ENCODE measurements at regions not wholly inside any gene's neighbourhood (a gene's known extent, or its start where the extent isn't known, plus 50 kb on each side); places are given as distances from the start of the nearest gene placed in this dataset.
A peak's percentile ranks its signal among the peaks of the same experiment; 100 is the strongest.

GRCh38 chr10:110394296-110394695, 89.6 kb upstream of the SMNDC1 start:
- Histone ChIP-seq H3K27me3 (ENCODE audit: control insufficient read depth in 3 of 3, insufficient read depth in 3 of 3, low read depth in 1 of 3, low read length in 3 of 3) (peaks cover 0 to 8% (median 0%) of the 10 kb centered on the region in 3 experiments), H3K27ac (replicated peaks; ENCODE audit: low read length) (no peak overlapping the region), H3K36me3 (replicated peaks in 1 of 2; ENCODE audit: control insufficient read depth in 2 of 2, insufficient read depth in 2 of 2, low read length in 2 of 2) (no peaks in the 10 kb centered on the region), H3K4me2 (ENCODE audit: insufficient read depth, low read length, poor library complexity, severe bottlenecking) (no peak overlapping the region), H2BK120ac (ENCODE audit: low read depth, low read length) (no peak overlapping the region), H4K91ac (ENCODE audit: low read depth, low read length, poor library complexity) (no peak overlapping the region), H2BK15ac (ENCODE audit: low read length) (no peak overlapping the region), H3K9me3 (replicated peaks in 1 of 2; ENCODE audit: control insufficient read depth in 2 of 2, insufficient read depth in 1 of 2, low read depth in 1 of 2, low read length in 2 of 2) (no peaks in the 10 kb centered on the region), H3K4me1 (ENCODE audit: control insufficient read depth in 2 of 2, insufficient read depth in 1 of 2, low read depth in 1 of 2, low read length in 2 of 2) (peaks cover 2 to 20% of the 10 kb centered on the region in 2 donors), H3K9ac (ENCODE audit: low read depth, low read length, poor library complexity) (no peak overlapping the region), H2AK5ac (ENCODE audit: low read depth, low read length) (peak overlapping the region; percentile 41), H2BK12ac (ENCODE audit: low read length) (no peak overlapping the region), H2BK5ac (ENCODE audit: low read length) (no peak overlapping the region), H3K79me1 (ENCODE audit: low read depth, low read length) (no peaks in the 10 kb centered on the region), H3K4me3 (ENCODE audit: low read length in 2 of 2) (no peak overlapping the region), H4K8ac (ENCODE audit: low read depth, low read length) (no peak overlapping the region), H2AFZ (ENCODE audit: low read length) (no peak overlapping the region), H3K14ac (ENCODE audit: low read length) (no peak overlapping the region), H3K4ac (ENCODE audit: low read length) (no peak overlapping the region), H3K23ac (ENCODE audit: low read depth, low read length, poor library complexity) (no peak overlapping the region), H3K18ac (ENCODE audit: low read length) (peak overlapping the region; percentile 58)
- no peak for DNase-seq (ENCODE audit: low spot score)
- no CpG with 5 or more reads among the region's 8 CpGs for WGBS, 2 donors (ENCODE audit: extremely low coverage in 2 of 2, insufficient read length in 2 of 2, insufficient replicate concordance in 1 of 2)

- no CpG with 5 or more reads among the region's 6 CpGs for WGBS, 2 donors (ENCODE audit: extremely low coverage in 2 of 2, insufficient read length in 2 of 2, insufficient replicate concordance in 1 of 2)
- no peak overlapping the region for H4K91ac ChIP-seq (ENCODE audit: low read depth, low read length, poor library complexity)
- H3K18ac ChIP-seq (ENCODE audit: low read length) = peak overlapping the region; percentile 29
- no peak overlapping the region for H3K9ac ChIP-seq (ENCODE audit: low read depth, low read length, poor library complexity)
- no peak overlapping the region for H2BK120ac ChIP-seq (ENCODE audit: low read depth, low read length)
- no peak overlapping the region for H3K27ac ChIP-seq (replicated peaks; ENCODE audit: low read length)
- no peak overlapping the region for H2AK5ac ChIP-seq (ENCODE audit: low read depth, low read length)
- H3K79me1 ChIP-seq (ENCODE audit: low read depth, low read length) = no peaks in the 10 kb centered on the region
- no peak overlapping the region for H3K14ac ChIP-seq (ENCODE audit: low read length)
- no peak overlapping the region for H3K4me2 ChIP-seq (ENCODE audit: insufficient read depth, low read length, poor library complexity, severe bottlenecking)
- H2AFZ ChIP-seq (ENCODE audit: low read length) = no peak overlapping the region
- no peak overlapping the region for H4K8ac ChIP-seq (ENCODE audit: low read depth, low read length)
- H2BK12ac ChIP-seq (ENCODE audit: low read length) = no peak overlapping the region
- H3K9me3 ChIP-seq (replicated peaks in 1 of 2; ENCODE audit: control insufficient read depth in 2 of 2, insufficient read depth in 1 of 2, low read depth in 1 of 2, low read length in 2 of 2) = no peaks in the 10 kb centered on the region
- DNase-seq (ENCODE audit: low spot score) = no peak
- H3K23ac ChIP-seq (ENCODE audit: low read depth, low read length, poor library complexity) = no peak overlapping the region
- peaks cover 0 to 4% (median 0%) of the 10 kb centered on the region in 3 experiments for H3K27me3 ChIP-seq (ENCODE audit: control insufficient read depth in 3 of 3, insufficient read depth in 3 of 3, low read depth in 1 of 3, low read length in 3 of 3)
- no peak overlapping the region for H2BK5ac ChIP-seq (ENCODE audit: low read length)
- H3K4ac ChIP-seq (ENCODE audit: low read length) = no peak overlapping the region
- H3K36me3 ChIP-seq (replicated peaks in 1 of 2; ENCODE audit: control insufficient read depth in 2 of 2, insufficient read depth in 2 of 2, low read length in 2 of 2) = no peaks in the 10 kb centered on the region
- peak overlapping the region; percentile 47 for H2BK15ac ChIP-seq (ENCODE audit: low read length)
- H3K4me3 ChIP-seq (ENCODE audit: low read length in 2 of 2) = no peak overlapping the region
- H3K4me1 ChIP-seq (ENCODE audit: control insufficient read depth in 2 of 2, insufficient read depth in 1 of 2, low read depth in 1 of 2, low read length in 2 of 2) = peaks cover 2 to 20% of the 10 kb centered on the region in 2 donors
Measured at GRCh38 chr10:110394898-110395297, 90.2 kb upstream of the SMNDC1 start.

- no peak for DNase-seq (ENCODE audit: low spot score)
- no peak overlapping the region for H3K4me2 ChIP-seq (ENCODE audit: insufficient read depth, low read length, poor library complexity, severe bottlenecking)
- H2AK5ac ChIP-seq (ENCODE audit: low read depth, low read length) = peak overlapping the region; percentile 48
- H3K79me1 ChIP-seq (ENCODE audit: low read depth, low read length) = no peaks in the 10 kb centered on the region
- H2BK15ac ChIP-seq (ENCODE audit: low read length) = no peak overlapping the region
- H3K9me3 ChIP-seq (replicated peaks in 1 of 2; ENCODE audit: control insufficient read depth in 2 of 2, insufficient read depth in 1 of 2, low read depth in 1 of 2, low read length in 2 of 2) = no peaks in the 10 kb centered on the region
- no peaks in the 10 kb centered on the region for H3K36me3 ChIP-seq (replicated peaks in 1 of 2; ENCODE audit: control insufficient read depth in 2 of 2, insufficient read depth in 2 of 2, low read length in 2 of 2)
- H4K8ac ChIP-seq (ENCODE audit: low read depth, low read length) = no peak overlapping the region
- WGBS, 2 donors (ENCODE audit: extremely low coverage in 2 of 2, insufficient read length in 2 of 2, insufficient replicate concordance in 1 of 2) = no CpG with 5 or more reads among the region's 11 CpGs
- no peak overlapping the region for H3K18ac ChIP-seq (ENCODE audit: low read length)
- H3K27me3 ChIP-seq (ENCODE audit: control insufficient read depth in 3 of 3, insufficient read depth in 3 of 3, low read depth in 1 of 3, low read length in 3 of 3) = peaks cover 0 to 4% (median 0%) of the 10 kb centered on the region in 3 experiments
- H3K4ac ChIP-seq (ENCODE audit: low read length) = no peak overlapping the region
- no peak overlapping the region for H4K91ac ChIP-seq (ENCODE audit: low read depth, low read length, poor library complexity)
- no peak overlapping the region for H3K9ac ChIP-seq (ENCODE audit: low read depth, low read length, poor library complexity)
- no peak overlapping the region for H2BK12ac ChIP-seq (ENCODE audit: low read length)
- H3K4me1 ChIP-seq (ENCODE audit: control insufficient read depth in 2 of 2, insufficient read depth in 1 of 2, low read depth in 1 of 2, low read length in 2 of 2) = peaks cover 2 to 20% of the 10 kb centered on the region in 2 donors
- peak overlapping the region; percentile 78 for H3K14ac ChIP-seq (ENCODE audit: low read length)
- no peak overlapping the region for H2BK120ac ChIP-seq (ENCODE audit: low read depth, low read length)
- H3K27ac ChIP-seq (replicated peaks; ENCODE audit: low read length) = no peak overlapping the region
- no peak overlapping the region for H2AFZ ChIP-seq (ENCODE audit: low read length)
- H3K23ac ChIP-seq (ENCODE audit: low read depth, low read length, poor library complexity) = no peak overlapping the region
- no peak overlapping the region for H2BK5ac ChIP-seq (ENCODE audit: low read length)
- H3K4me3 ChIP-seq (ENCODE audit: low read length in 2 of 2) = no peak overlapping the region
Measured at GRCh38 chr10:110395350-110396283, 90.9 kb upstream of the SMNDC1 start.

- H3K4me2 ChIP-seq (ENCODE audit: insufficient read depth, low read length, poor library complexity, severe bottlenecking) = no peak overlapping the region
- H2BK15ac ChIP-seq (ENCODE audit: low read length) = no peak overlapping the region
- no peak overlapping the region for H3K23ac ChIP-seq (ENCODE audit: low read depth, low read length, poor library complexity)
- H3K4me1 ChIP-seq (ENCODE audit: control insufficient read depth in 2 of 2, insufficient read depth in 1 of 2, low read depth in 1 of 2, low read length in 2 of 2) = peaks cover 2 to 20% of the 10 kb centered on the region in 2 donors
- no peak overlapping the region for H2AFZ ChIP-seq (ENCODE audit: low read length)
- H3K4me3 ChIP-seq (ENCODE audit: low read length in 2 of 2) = no peak overlapping the region
- H3K9me3 ChIP-seq (replicated peaks in 1 of 2; ENCODE audit: control insufficient read depth in 2 of 2, insufficient read depth in 1 of 2, low read depth in 1 of 2, low read length in 2 of 2) = no peaks in the 10 kb centered on the region
- no peak overlapping the region for H3K14ac ChIP-seq (ENCODE audit: low read length)
- H3K36me3 ChIP-seq (replicated peaks in 1 of 2; ENCODE audit: control insufficient read depth in 2 of 2, insufficient read depth in 2 of 2, low read length in 2 of 2) = no peaks in the 10 kb centered on the region
- H3K18ac ChIP-seq (ENCODE audit: low read length) = no peak overlapping the region
- no peaks in the 10 kb centered on the region for H3K79me1 ChIP-seq (ENCODE audit: low read depth, low read length)
- no peak overlapping the region for H3K9ac ChIP-seq (ENCODE audit: low read depth, low read length, poor library complexity)
- no CpG with 5 or more reads among the region's 1 CpG for WGBS, 2 donors (ENCODE audit: extremely low coverage in 2 of 2, insufficient read length in 2 of 2, insufficient replicate concordance in 1 of 2)
- H3K27ac ChIP-seq (replicated peaks; ENCODE audit: low read length) = no peak overlapping the region
- DNase-seq (ENCODE audit: low spot score) = no peak
- H4K8ac ChIP-seq (ENCODE audit: low read depth, low read length) = no peak overlapping the region
- H2BK5ac ChIP-seq (ENCODE audit: low read length) = no peak overlapping the region
- no peak overlapping the region for H4K91ac ChIP-seq (ENCODE audit: low read depth, low read length, poor library complexity)
- H3K27me3 ChIP-seq (ENCODE audit: control insufficient read depth in 3 of 3, insufficient read depth in 3 of 3, low read depth in 1 of 3, low read length in 3 of 3) = peaks cover 0 to 4% (median 0%) of the 10 kb centered on the region in 3 experiments
- no peak overlapping the region for H2BK12ac ChIP-seq (ENCODE audit: low read length)
- no peak overlapping the region for H2AK5ac ChIP-seq (ENCODE audit: low read depth, low read length)
- H2BK120ac ChIP-seq (ENCODE audit: low read depth, low read length) = no peak overlapping the region
- no peak overlapping the region for H3K4ac ChIP-seq (ENCODE audit: low read length)
Measured at GRCh38 chr10:110396284-110396651, 91.5 kb upstream of the SMNDC1 start.

Measured in neuronal stem cell (in vitro differentiated cells).